Colonic mucosa (tissue), 4 donors: ENCODE measurements at regions not wholly inside any gene's neighbourhood (a gene's known extent, or its start where the extent isn't known, plus 50 kb on each side); places are given as distances from the start of the nearest gene placed in this dataset.

Source experiments
- DNase-seq: peaks from one replicate; pipeline ENCODE4 v3.0.0-alpha.2; 2020
- H3K27ac ChIP-seq: fragments of 200-600 bp; one replicate; pipeline ENCODE4 v1.8.0; 2021
- H3K27me3 ChIP-seq: fragments of 200-600 bp; one replicate; pipeline ENCODE4 v1.8.0; 2021
- H3K36me3 ChIP-seq: fragments of 200-600 bp; one replicate; pipeline ENCODE4 v1.8.0; 2021
- H3K4me1 ChIP-seq: fragments of 200-600 bp; one replicate; pipeline ENCODE4 v1.8.0; 2021; ENCODE audit warnings: mild to moderate bottlenecking
- H3K4me3 ChIP-seq: fragments of 200-600 bp; one replicate; pipeline ENCODE4 v1.8.0; 2021
- H3K9ac ChIP-seq, 2 donors: one replicate each; pipeline ENCODE4 v1.7.0; 2013; ENCODE audit warnings: control low read depth in 2 of 2, low read depth in 2 of 2, low read length in 2 of 2
- H3K9me3 ChIP-seq: fragments of 200-600 bp; one replicate; pipeline ENCODE4 v1.8.0; 2021
- intact Hi-C: fragments of 100-400 bp; cut with DNase I; formaldehyde crosslinking; loops from one replicate; pipeline ENCODE4 v1.14.1; 2022
- TF ChIP-seq, protein P1 (sequence below): fragments of 200-600 bp; IDR thresholded peaks from one replicate; pipeline ENCODE4 v1.8.0; 2022; ENCODE audit warnings: antibody characterized with exemption, mild to moderate bottlenecking
- donor health status: healthy.
- donor health status: DM: no; HTN: no; CAD: no.
- donor health status: DM: no; HTN: no; CAD: no.

DNA sequence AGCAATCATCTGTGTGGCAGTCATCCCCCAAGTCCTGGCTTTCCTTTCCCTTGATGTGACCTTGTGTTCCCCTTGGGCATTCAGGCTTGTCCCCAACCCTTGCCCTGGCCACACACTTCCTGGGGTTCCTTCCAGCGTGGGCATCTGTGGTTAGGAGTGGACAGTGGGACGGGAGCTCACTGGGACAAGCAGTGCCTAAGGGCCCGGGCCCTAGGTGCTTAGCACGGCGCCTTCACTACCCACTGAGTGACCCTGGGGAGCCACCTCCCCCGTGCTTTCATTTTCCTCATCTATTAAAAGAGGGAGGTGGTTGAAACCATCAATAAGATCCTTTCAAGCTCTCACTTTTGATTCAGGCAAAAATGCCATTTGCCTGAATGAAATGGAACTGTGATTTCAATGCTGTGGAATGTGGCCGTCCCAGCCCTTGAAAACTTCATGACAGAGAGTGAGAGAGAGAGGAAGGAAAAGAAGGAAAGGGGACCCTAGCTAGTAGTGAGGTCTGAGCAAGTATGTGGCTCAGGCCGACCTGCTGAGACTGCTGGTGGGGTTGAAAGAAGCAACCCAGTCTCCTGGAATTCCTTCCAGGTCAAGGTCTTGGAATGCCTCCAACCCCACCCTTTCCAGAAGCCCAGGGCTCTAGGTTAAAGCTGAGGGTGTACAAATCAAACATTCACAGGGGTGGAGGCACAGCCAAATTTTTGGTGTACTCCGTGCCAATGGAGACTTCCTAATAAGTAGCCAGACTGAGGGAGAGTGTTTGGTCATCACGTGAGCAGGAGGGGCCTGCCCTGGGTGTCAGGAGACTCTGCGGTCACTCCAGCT, 302.9 kb downstream of the TLE3 start:
- TF ChIP-seq, protein P1, sequence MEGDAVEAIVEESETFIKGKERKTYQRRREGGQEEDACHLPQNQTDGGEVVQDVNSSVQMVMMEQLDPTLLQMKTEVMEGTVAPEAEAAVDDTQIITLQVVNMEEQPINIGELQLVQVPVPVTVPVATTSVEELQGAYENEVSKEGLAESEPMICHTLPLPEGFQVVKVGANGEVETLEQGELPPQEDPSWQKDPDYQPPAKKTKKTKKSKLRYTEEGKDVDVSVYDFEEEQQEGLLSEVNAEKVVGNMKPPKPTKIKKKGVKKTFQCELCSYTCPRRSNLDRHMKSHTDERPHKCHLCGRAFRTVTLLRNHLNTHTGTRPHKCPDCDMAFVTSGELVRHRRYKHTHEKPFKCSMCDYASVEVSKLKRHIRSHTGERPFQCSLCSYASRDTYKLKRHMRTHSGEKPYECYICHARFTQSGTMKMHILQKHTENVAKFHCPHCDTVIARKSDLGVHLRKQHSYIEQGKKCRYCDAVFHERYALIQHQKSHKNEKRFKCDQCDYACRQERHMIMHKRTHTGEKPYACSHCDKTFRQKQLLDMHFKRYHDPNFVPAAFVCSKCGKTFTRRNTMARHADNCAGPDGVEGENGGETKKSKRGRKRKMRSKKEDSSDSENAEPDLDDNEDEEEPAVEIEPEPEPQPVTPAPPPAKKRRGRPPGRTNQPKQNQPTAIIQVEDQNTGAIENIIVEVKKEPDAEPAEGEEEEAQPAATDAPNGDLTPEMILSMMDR = no peak
- no peaks in the 10 kb centered on the region for H3K27me3 ChIP-seq
- intact Hi-C loops = no loop called here
- no peaks in the 10 kb centered on the region for H3K9me3 ChIP-seq
- H3K9ac ChIP-seq = no peak overlapping the region
- DNase-seq = no peak
- no peaks in the 10 kb centered on the region for H3K36me3 ChIP-seq
- no peaks in the 10 kb centered on the region for H3K4me1 ChIP-seq
- H3K4me3 ChIP-seq = no peak overlapping the region
- no peak overlapping the region for H3K27ac ChIP-seq

DNA sequence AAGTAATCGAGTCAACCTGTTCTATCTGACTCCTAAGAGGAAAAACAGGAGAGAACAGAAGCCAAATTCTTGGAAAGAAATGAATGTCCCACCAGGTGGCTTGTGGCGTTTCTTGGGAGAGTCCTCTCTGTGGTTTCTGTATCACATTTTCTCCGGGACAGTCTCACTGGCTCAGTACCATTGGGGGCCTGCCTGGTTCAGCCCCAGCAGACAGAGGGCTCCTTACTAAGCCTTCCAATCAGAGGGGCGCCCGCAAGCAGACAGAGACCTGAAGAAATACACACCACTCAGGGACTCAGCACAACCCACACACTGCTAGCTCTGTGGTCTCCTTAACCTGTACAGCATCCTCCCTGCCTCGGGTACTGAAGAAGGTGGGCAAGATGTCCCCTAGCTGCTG, 302.1 kb downstream of the TLE3 start:
- Histone ChIP-seq H3K27me3 (no peaks in the 10 kb centered on the region), H3K4me3 (no peak overlapping the region), H3K9ac (no peak overlapping the region), H3K27ac (no peak overlapping the region), H3K9me3 (no peaks in the 10 kb centered on the region), H3K4me1 (no peaks in the 10 kb centered on the region), H3K36me3 (no peaks in the 10 kb centered on the region)
- TF ChIP-seq, protein P1 = no peak
- intact Hi-C loops = no loop called here
- DNase-seq = no peak

DNA sequence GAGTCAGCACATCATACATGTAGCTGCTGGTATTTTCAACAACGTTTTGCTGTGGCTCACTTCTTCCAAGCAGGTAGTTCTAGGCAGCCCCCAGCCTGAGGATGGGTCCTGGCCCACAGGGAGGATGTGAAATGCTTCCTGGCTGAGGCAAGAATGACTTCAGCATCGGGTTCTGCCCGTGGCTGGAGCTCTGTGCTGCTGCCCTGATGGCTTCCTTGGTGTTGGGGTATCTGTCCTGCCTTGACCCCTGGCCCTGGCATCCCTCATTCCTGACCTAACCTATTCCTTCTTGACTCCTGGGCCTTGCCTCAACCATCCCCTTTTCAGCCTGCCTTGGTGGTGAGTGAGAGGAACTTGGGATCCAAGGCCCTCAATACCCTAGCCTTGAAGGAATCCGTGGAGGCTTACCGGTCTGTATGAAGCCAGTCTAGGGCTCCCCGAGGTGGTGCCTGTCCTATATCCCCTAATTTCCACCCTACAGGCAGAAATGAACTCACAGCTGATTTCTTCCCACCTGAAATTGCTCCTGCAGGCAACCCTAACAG, 300.6 kb downstream of the TLE3 start:
- TF ChIP-seq, protein P1 = no peak
- intact Hi-C loops = no loop called here
- no peak for DNase-seq

DNA sequence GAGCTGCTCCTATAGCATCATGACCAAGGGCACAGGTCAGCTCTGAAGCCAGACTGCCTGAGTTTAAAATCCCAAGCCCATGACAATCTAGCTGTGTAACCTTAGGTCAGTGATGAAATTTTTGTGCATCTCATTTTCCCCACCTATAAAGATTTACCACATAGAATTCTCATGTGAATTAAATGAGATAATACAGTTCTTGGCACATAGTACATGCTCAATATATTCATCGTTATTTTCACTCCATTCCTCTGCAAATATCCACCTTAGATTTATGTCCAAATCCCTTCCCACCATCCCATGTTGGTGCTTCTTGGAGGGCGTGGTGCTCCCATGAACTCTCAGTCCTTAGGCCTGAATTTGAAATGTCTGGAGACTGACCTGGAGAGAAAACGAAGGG, 300.1 kb downstream of the TLE3 start:
- H3K9ac ChIP-seq = no peak overlapping the region
- H3K27ac ChIP-seq = no peak overlapping the region
- no peaks in the 10 kb centered on the region for H3K27me3 ChIP-seq
- no peaks in the 10 kb centered on the region for H3K36me3 ChIP-seq
- H3K4me3 ChIP-seq = no peak overlapping the region
- no peaks in the 10 kb centered on the region for H3K9me3 ChIP-seq
- DNase-seq = no peak
- no peaks in the 10 kb centered on the region for H3K4me1 ChIP-seq
- intact Hi-C loops = no loop called here
- TF ChIP-seq, protein P1 = no peak

More for the DNA sequence above, 300.6 kb downstream of the TLE3 start:
- Histone ChIP-seq H3K27me3 (no peaks in the 10 kb centered on the region), H3K9ac (no peak overlapping the region), H3K27ac (no peak overlapping the region), H3K4me3 (no peak overlapping the region), H3K4me1 (no peaks in the 10 kb centered on the region), H3K9me3 (no peaks in the 10 kb centered on the region), H3K36me3 (no peaks in the 10 kb centered on the region)

GRCh38 chr15:69798481-69799250, 299.1 kb downstream of the TLE3 start:
- Histone ChIP-seq H3K9me3 (no peaks in the 10 kb centered on the region), H3K27ac (no peak overlapping the region), H3K4me3 (no peak overlapping the region), H3K27me3 (no peaks in the 10 kb centered on the region), H3K4me1 (no peaks in the 10 kb centered on the region), H3K36me3 (no peaks in the 10 kb centered on the region), H3K9ac (no peak overlapping the region)
- intact Hi-C loops = no loop called here
- TF ChIP-seq, protein P1 = no peak
- no peak for DNase-seq
